HEK293 (cell line): ENCODE measurements at regions not wholly inside any gene's neighbourhood (a gene's known extent, or its start where the extent isn't known, plus 50 kb on each side); places are given as distances from the start of the nearest gene placed in this dataset.

ENCODE experiments used
- CTCF ChIA-PET: fragments of 350-600 bp; formaldehyde crosslinking; extraction: SDS; loops from one replicate; lab custom pipeline; 2021; ENCODE audit warnings: antibody characterized with exemption; lab: Yijun Ruan, JAX
- POLR2A ChIA-PET: fragments of 300-600 bp; formaldehyde crosslinking; extraction: SDS; loops from one replicate; lab custom pipeline; 2020; ENCODE audit warnings: antibody characterized with exemption, inconsistent platforms; lab: Yijun Ruan, JAX
- H3K27ac ChIP-seq: fragments of 200-500 bp; sonication (Bioruptor generic); 2 replicates; pipeline ENCODE4 v1.5.1; 2014; ENCODE audit warnings: low read depth, low read length, control low read depth, inconsistent platforms; ENCODE audit errors: extremely low read depth
- H3K36me3 ChIP-seq, 2 experiments: fragments of 200-500 bp in 1 of 2; sonication (Bioruptor generic) in 1 of 2; 1 replicate in 1 of 2; 2 replicates in 1 of 2; pipeline ENCODE4 v1.5.1; 2014 to 2017; ENCODE audit warnings: inconsistent platforms in 2 of 2, low read length in 2 of 2; ENCODE audit not compliant: control insufficient read depth in 2 of 2, insufficient read depth in 1 of 2
- H3K4me1 ChIP-seq: fragments of 200-500 bp; sonication (Bioruptor generic); 2 replicates; pipeline ENCODE4 v1.5.1; 2014; ENCODE audit warnings: mild to moderate bottlenecking, low read length, inconsistent platforms; ENCODE audit not compliant: control insufficient read depth, insufficient read depth
- H3K4me3 ChIP-seq: 2 replicates; pipeline ENCODE4 v1.5.1; 2011; ENCODE audit warnings: low read depth, mild to moderate bottlenecking, control low read depth, low read length, moderate library complexity
- H3K9me3 ChIP-seq: fragments of 200-500 bp; sonication (Bioruptor generic); 2 replicates; pipeline ENCODE4 v1.5.1; 2014; ENCODE audit warnings: low read depth, low read length, inconsistent platforms; ENCODE audit not compliant: control insufficient read depth, insufficient read depth
- WT1 ChIP-seq: fragments of 450-650 bp; formaldehyde crosslinking; IDR thresholded peaks from 2 replicates; pipeline ENCODE4 v1.5.1; 2016; ENCODE audit warnings: missing biosample characterization, missing genetic modification characterization
- ZBTB21 ChIP-seq: fragments of 450-650 bp; formaldehyde crosslinking; IDR thresholded peaks from 2 replicates; pipeline ENCODE4 v1.5.1; 2017; ENCODE audit warnings: missing biosample characterization, missing genetic modification characterization
- ZBTB49 ChIP-seq: fragments of 450-650 bp; formaldehyde crosslinking; IDR thresholded peaks from 2 replicates; pipeline ENCODE4 v1.5.1; 2016; ENCODE audit warnings: missing biosample characterization, missing genetic modification characterization, low read depth
- ZNF146 ChIP-seq: fragments of 450-650 bp; formaldehyde crosslinking; IDR thresholded peaks from 2 replicates; pipeline ENCODE4 v1.5.1; 2016; ENCODE audit warnings: missing biosample characterization, missing genetic modification characterization
- ZNF223 ChIP-seq: fragments of 450-650 bp; formaldehyde crosslinking; IDR thresholded peaks from 2 replicates; pipeline ENCODE4 v1.5.1; 2016; ENCODE audit warnings: missing biosample characterization, missing genetic modification characterization
- ZNF302 ChIP-seq: fragments of 450-650 bp; formaldehyde crosslinking; IDR thresholded peaks from 2 replicates; pipeline ENCODE4 v1.5.1; 2016; ENCODE audit warnings: missing biosample characterization, missing genetic modification characterization, low read depth
- ZNF335 ChIP-seq: fragments of 450-650 bp; formaldehyde crosslinking; conservative IDR thresholded peaks from 2 replicates; pipeline ENCODE4 v1.5.1; 2016; ENCODE audit warnings: missing biosample characterization, missing genetic modification characterization
- ZNF394 ChIP-seq: fragments of 450-650 bp; formaldehyde crosslinking; IDR thresholded peaks from 2 replicates; pipeline ENCODE4 v1.5.1; 2016; ENCODE audit warnings: missing biosample characterization, missing genetic modification characterization, mild to moderate bottlenecking, moderate library complexity, borderline replicate concordance
- ZNF555 ChIP-seq: fragments of 450-650 bp; formaldehyde crosslinking; conservative IDR thresholded peaks from 2 replicates; pipeline ENCODE4 v1.5.1; 2017; ENCODE audit warnings: missing biosample characterization, mild to moderate bottlenecking, missing genetic modification characterization, inconsistent platforms
- ZNF561 ChIP-seq: fragments of 450-650 bp; IDR thresholded peaks from 2 replicates; pipeline ENCODE4 v1.5.1; 2018; ENCODE audit warnings: missing biosample characterization, missing genetic modification characterization, borderline replicate concordance
- TF ChIP-seq, protein P1 (sequence below): fragments of 450-650 bp; formaldehyde crosslinking; IDR thresholded peaks from 2 replicates; pipeline ENCODE4 v1.5.1; 2016; ENCODE audit warnings: missing biosample characterization, missing genetic modification characterization
- TF ChIP-seq, protein P2 (sequence below): IDR thresholded peaks from 2 replicates; pipeline ENCODE4 v1.6.1; 2011; ENCODE audit warnings: mild to moderate bottlenecking, low read depth, low read length, borderline replicate concordance
- TF ChIP-seq, protein P3 (sequence below): fragments of 450-650 bp; formaldehyde crosslinking; conservative IDR thresholded peaks from 2 replicates; pipeline ENCODE4 v1.5.1; 2016; ENCODE audit warnings: low read depth, missing biosample characterization, missing genetic modification characterization
- TF ChIP-seq, protein P4 (sequence below): fragments of 450-650 bp; formaldehyde crosslinking; IDR thresholded peaks from 2 replicates; pipeline ENCODE4 v1.5.1; 2016; ENCODE audit warnings: missing biosample characterization, missing genetic modification characterization
- TF ChIP-seq, protein P5 (sequence below): fragments of 450-650 bp; formaldehyde crosslinking; optimal IDR thresholded peaks from 2 replicates; pipeline ENCODE3; 2016; ENCODE audit warnings: missing biosample characterization, mild to moderate bottlenecking, missing genetic modification characterization

GRCh38 chr14:78107166-78107565, 63.0 kb upstream of the NRXN3 start:
- Histone ChIP-seq H3K4me3 (no peak overlapping the region), H3K4me1 (no peaks in the 10 kb centered on the region), H3K9me3 (no peaks in the 10 kb centered on the region), H3K36me3 (no peaks in the 10 kb centered on the region), H3K27ac (no peak overlapping the region)
- CTCF ChIA-PET: no interaction called here
- POLR2A ChIA-PET: no interaction called here
- TF ChIP-seq ZNF335 (tag by site-specific recombination) (no peak), ZNF561 (tag by site-specific recombination) (no peak), ZNF223 (tag by site-specific recombination) (no peak), ZNF302 (tag by site-specific recombination) (no peak), ZBTB21 (tag by site-specific recombination) (no peak), WT1 (tag by site-specific recombination) (no peak), ZNF146 (no peak), ZBTB49 (tag by site-specific recombination) (no peak), ZNF555 (no peak), ZNF394 (no peak)
- TF ChIP-seq, protein P1, sequence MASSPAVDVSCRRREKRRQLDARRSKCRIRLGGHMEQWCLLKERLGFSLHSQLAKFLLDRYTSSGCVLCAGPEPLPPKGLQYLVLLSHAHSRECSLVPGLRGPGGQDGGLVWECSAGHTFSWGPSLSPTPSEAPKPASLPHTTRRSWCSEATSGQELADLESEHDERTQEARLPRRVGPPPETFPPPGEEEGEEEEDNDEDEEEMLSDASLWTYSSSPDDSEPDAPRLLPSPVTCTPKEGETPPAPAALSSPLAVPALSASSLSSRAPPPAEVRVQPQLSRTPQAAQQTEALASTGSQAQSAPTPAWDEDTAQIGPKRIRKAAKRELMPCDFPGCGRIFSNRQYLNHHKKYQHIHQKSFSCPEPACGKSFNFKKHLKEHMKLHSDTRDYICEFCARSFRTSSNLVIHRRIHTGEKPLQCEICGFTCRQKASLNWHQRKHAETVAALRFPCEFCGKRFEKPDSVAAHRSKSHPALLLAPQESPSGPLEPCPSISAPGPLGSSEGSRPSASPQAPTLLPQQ (tag by site-specific recombination): no peak
- TF ChIP-seq, protein P2, sequence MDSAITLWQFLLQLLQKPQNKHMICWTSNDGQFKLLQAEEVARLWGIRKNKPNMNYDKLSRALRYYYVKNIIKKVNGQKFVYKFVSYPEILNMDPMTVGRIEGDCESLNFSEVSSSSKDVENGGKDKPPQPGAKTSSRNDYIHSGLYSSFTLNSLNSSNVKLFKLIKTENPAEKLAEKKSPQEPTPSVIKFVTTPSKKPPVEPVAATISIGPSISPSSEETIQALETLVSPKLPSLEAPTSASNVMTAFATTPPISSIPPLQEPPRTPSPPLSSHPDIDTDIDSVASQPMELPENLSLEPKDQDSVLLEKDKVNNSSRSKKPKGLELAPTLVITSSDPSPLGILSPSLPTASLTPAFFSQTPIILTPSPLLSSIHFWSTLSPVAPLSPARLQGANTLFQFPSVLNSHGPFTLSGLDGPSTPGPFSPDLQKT: no peak
- TF ChIP-seq, protein P3, sequence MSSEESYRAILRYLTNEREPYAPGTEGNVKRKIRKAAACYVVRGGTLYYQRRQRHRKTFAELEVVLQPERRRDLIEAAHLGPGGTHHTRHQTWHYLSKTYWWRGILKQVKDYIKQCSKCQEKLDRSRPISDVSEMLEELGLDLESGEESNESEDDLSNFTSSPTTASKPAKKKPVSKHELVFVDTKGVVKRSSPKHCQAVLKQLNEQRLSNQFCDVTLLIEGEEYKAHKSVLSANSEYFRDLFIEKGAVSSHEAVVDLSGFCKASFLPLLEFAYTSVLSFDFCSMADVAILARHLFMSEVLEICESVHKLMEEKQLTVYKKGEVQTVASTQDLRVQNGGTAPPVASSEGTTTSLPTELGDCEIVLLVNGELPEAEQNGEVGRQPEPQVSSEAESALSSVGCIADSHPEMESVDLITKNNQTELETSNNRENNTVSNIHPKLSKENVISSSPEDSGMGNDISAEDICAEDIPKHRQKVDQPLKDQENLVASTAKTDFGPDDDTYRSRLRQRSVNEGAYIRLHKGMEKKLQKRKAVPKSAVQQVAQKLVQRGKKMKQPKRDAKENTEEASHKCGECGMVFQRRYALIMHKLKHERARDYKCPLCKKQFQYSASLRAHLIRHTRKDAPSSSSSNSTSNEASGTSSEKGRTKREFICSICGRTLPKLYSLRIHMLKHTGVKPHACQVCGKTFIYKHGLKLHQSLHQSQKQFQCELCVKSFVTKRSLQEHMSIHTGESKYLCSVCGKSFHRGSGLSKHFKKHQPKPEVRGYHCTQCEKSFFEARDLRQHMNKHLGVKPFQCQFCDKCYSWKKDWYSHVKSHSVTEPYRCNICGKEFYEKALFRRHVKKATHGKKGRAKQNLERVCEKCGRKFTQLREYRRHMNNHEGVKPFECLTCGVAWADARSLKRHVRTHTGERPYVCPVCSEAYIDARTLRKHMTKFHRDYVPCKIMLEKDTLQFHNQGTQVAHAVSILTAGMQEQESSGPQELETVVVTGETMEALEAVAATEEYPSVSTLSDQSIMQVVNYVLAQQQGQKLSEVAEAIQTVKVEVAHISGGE (tag by site-specific recombination): no peak
- TF ChIP-seq, protein P4, sequence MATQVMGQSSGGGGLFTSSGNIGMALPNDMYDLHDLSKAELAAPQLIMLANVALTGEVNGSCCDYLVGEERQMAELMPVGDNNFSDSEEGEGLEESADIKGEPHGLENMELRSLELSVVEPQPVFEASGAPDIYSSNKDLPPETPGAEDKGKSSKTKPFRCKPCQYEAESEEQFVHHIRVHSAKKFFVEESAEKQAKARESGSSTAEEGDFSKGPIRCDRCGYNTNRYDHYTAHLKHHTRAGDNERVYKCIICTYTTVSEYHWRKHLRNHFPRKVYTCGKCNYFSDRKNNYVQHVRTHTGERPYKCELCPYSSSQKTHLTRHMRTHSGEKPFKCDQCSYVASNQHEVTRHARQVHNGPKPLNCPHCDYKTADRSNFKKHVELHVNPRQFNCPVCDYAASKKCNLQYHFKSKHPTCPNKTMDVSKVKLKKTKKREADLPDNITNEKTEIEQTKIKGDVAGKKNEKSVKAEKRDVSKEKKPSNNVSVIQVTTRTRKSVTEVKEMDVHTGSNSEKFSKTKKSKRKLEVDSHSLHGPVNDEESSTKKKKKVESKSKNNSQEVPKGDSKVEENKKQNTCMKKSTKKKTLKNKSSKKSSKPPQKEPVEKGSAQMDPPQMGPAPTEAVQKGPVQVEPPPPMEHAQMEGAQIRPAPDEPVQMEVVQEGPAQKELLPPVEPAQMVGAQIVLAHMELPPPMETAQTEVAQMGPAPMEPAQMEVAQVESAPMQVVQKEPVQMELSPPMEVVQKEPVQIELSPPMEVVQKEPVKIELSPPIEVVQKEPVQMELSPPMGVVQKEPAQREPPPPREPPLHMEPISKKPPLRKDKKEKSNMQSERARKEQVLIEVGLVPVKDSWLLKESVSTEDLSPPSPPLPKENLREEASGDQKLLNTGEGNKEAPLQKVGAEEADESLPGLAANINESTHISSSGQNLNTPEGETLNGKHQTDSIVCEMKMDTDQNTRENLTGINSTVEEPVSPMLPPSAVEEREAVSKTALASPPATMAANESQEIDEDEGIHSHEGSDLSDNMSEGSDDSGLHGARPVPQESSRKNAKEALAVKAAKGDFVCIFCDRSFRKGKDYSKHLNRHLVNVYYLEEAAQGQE: no peak
- TF ChIP-seq, protein P5, sequence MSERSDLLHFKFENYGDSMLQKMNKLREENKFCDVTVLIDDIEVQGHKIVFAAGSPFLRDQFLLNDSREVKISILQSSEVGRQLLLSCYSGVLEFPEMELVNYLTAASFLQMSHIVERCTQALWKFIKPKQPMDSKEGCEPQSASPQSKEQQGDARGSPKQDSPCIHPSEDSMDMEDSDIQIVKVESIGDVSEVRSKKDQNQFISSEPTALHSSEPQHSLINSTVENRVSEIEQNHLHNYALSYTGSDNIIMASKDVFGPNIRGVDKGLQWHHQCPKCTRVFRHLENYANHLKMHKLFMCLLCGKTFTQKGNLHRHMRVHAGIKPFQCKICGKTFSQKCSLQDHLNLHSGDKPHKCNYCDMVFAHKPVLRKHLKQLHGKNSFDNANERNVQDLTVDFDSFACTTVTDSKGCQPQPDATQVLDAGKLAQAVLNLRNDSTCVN: no peak
